HG03575 (cell line): ENCODE measurements at regions not wholly inside any gene's neighbourhood (a gene's known extent, or its start where the extent isn't known, plus 50 kb on each side); places are given as distances from the start of the nearest gene placed in this dataset.
"Not testable (repeated sequence)": the region's sequence is repeated elsewhere in the genome, so short reads cannot be mapped to it uniquely, and the experiment has no call there.

Source experiments
- ATAC-seq: cut with Tn5 transposase; IDR thresholded peaks from one replicate; pipeline ENCODE4 v1.9.1; 2021; ENCODE audit not compliant: unreplicated experiment, insufficient number of reproducible peaks, low FRiP score; ENCODE audit errors: extremely low read depth

DNA sequence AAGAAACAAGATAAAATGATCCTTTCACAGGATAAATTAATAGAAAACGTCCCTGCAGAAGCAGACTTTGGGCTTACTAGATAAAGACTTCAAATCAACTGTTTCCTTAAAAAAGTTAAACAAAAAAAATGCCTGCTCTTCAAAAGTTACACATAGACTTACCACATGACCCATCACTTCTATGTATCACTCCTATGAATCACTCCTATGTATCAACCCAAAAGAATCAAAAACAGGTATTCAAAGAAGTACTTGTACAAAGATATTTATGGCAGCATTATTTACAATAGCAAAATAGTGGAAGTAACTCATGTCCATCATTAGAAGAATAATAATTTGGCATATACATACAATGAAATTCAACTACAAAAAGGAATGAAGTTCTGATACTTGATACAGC, 56.3 kb upstream of the PRDM9 start:
- no peak for ATAC-seq

DNA sequence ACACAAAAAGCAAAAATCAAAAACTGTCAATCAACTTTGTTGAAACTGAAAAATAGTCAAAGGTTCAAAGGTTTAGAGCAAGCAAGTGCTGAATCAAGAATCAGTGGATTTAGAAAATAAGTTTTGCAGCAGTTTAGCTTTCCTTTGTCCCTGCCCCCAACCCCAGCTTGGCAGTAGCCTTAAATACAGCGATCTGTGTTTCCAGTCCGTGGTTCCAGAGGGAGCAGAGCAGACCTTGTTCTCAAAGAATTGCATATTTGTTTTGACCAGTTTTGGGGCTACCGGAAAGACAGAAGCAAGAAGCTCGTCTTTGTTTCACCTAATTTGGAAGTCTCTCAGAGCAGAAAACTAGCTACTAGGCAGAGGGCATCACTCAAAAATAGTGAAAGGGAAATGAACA, 57.2 kb upstream of the PRDM9 start:
- no peak for ATAC-seq

DNA sequence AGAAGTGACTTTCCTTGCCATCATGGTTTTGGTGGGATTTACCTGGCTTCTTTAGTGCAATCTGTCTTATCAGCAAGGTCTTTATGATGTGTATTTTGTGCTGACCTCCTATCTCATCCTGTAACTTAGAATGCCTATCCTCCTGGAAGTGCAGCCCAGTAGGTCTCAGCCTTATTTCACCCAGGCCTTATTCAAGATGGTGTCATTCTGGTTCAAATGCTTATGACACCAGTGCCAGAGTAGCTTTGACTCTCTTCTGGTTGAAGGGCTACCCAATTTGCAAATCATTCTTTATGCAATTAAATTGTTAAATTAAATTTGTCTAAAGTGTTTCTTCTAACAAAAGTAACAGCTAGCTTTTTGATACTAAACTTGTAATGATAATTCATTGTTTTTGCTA, 58.8 kb upstream of the PRDM9 start:
- no peak for ATAC-seq

DNA sequence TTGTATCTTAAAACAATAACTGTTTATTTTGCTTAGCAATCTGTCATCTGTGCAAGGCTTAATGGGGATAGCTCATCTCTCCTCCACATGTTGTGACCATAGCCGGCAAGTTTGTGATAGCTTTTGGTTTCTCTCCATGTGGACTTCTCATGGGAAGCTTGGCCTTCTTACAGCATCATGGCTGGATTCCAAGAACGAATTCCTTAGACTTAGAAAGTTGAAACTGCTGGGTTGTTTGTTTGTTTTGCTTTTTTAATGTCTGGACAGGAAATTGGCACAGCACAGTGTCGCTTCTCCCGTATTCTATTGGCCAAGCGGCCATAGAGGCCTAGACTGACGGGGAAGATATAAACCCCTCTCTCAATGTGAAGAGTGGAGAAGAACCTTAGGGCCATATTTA, 61.0 kb upstream of the PRDM9 start:
- no peak for ATAC-seq

DNA sequence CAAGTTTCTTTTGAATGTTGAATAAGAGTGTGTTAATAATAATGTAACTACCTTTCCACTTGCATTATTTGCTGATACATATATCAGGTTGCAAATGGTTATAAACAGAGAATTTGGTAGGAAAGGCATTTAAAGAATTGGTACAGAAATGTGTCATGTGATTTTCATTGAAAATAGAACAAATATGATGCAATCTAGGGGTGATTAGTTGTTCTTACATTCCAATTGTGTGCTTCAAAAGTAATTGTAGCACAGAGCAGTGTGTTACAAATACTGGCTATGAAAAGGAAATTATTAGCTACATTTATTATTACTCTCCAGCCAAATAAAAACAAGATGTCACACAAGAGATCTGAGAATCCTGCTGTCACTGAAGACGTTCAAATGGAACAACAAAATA, 61.8 kb upstream of the PRDM9 start:
- ATAC-seq: no peak

DNA sequence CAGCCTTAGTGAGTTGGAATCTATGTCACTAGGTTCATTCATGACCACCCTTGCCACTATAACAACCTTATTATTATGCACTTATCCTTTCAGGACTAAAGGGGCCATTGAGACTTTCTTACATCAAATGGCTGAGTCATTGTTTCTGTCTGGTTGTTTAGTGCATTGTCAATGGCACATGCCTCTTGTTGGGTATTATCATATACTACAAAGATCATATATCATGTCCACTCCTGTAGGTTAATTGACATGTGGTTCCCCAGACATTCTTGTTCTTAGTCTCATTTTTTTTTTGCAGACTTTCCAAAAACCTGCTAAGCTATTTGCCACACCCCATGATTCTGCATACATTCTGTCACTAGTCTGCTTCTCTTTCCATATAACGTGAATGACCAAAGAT, 66.7 kb upstream of the PRDM9 start:
- ATAC-seq: no peak

DNA sequence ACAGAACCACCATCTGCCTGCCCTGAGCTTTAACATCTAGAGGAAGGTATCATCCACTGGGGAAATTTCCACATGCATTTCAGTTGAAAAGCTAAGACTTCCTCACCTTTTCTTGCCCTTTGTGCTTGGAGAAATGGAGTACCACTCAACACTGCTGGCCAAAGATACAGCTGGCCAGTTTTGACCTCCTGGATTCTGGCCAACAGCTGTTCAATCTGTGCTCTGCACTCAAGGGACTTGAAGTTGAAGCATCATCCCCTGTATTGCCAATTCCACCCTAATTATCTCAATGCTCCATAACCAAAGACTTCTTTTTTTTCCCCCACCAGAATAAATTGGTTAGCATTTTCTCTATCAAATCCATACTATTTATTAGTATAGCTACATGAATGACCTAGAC, 70.4 kb upstream of the PRDM9 start:
- no peak for ATAC-seq

DNA sequence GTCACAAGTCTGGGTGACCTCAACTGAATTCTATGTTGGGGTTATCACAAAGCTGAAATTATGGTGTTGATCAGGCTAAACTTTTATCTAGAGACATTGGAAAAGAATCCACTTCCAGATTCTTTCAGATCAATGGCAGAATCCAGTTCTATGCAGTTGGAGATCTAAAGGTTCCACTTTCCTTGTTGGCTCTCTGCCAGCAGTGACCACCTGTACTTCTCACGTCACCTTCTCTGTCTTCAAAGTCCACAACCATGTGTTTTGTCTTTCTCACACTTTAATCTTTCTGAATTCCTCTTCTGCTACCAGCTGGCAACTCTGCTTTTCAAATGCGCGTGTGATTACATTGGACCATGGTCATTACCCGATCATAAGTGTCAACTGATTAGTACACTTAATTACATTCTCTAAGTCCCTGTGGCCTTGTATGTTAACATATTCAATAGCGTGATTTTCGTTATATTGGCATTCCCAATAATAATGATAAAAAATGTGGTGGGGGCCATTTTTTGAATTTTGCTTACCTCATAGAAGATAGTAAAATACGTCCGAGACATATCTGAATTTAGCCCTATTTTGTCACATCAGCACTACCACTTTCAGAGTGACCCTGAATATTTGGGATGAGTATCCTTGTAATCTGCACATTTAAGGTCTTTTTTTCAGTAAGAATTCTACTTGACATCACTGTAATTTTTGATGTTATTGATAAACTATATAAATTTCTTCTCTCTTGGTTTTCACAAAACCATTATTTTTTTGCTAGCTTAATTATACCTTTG, 73.7 kb upstream of the PRDM9 start:
- no peak for ATAC-seq

DNA sequence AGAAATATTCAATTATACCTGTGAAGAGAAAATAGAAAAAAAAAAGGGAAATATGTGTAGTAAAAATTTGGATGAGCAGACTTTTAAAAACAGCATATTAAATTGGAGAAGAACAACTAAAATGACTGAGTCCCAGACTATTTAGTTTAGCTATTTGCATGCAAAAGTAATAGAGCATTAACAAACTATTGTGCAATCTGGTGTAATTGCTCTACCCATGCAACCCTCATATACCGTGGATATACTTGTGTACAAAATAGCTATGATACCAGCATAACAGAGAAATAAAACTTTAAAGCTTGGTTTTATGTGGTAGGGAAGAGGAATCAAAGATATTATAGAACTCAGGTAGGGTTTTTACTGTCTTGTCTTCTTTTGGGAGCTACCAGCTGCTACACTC, 78.7 kb upstream of the PRDM9 start:
- ATAC-seq: no peak

DNA sequence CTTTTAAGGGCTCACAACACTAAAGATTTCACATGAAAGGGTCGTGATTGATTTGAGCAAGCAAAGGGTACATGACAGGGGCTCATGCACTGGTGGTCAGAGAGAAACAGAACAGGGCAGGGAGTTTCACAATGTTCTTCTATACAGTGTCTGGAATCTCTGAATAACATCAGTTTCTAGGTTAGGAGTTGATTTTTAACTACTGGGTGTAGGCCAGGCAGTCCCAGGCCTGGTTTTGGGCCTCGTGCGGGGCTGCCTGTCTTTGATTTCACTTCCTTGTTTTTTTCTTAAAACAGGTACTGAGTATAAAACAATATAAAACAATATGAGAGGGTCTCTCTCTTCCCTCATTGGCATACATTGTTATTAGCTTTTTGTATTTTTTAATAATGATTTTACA, 87.2 kb upstream of the PRDM9 start:
- ATAC-seq: not testable (repeated sequence)

DNA sequence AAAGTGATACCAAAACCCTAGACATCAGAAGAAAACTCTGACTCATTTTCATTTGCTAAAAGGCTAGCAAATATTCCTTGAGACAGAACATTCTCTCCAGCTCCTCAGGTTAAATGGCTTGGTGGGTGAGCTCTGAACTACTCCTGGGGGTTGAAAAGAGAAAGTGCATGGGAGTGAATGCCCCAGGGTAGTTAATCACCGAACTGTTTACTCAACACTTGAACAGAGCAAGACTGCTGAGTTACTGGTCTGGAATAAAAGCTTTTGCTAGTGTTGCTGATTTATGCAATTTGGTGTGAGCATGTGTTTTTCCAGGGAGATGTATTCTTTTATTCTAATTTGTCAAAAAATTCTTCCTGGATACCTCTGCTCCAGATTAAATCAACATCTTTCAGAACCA, 88.3 kb upstream of the PRDM9 start:
- ATAC-seq: no peak

DNA sequence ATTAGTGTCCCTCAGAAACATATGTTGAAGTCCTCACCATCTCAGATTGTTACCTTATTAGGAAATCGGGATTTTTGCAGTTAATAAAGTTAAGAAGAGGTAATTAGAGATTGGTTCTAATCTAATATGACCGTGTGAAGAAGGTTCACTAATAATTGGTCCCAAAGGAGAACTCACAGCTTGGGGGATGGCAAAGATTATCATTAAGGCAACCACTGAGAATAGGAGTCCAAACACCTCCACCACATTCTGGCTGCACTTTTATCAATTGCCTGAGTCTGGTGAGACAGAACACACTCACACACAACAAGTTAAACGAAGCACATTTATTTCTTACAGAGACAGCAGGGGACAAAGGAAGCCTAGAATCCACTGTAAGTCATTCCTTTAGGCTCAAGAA, 94.9 kb upstream of the PRDM9 start:
- no peak for ATAC-seq

DNA sequence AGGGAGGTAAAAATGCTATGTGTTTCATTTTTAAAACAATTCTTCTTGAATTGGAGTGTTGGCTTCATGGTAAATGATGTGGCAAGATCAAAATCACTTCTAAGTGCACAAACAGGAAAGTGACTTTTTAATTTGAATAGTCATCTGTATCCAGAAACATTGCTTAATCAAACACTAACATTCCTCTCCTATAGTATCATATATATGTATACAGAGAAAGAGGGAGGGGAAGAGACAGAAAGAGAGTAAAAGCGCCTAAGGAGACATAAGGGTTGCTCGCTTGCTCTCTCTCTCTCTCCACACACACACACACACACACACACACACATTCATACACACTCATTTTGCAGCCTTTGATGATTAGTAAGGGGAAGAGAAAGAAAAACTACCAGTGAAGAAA, 95.4 kb upstream of the PRDM9 start:
- no peak for ATAC-seq

DNA sequence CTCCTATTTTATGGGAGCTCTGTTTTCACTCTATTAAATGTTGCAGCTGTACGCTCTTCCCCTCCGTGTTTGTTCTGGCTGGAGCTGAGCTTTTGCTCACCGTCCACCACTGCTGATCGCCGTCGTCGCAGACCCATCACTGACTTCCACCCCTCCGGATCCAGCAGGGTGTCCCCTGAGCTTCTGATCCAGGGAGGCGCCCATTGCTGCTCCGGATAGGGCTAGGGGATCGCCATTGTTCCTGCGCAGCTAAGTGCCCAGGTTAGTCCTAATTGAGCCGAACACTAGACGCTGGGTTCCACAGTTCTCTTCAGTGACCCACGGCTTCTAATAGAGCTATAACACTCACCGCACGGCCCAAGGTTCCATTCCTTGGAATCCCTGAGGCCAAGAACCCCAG, 96.2 kb upstream of the PRDM9 start:
- no peak for ATAC-seq

DNA sequence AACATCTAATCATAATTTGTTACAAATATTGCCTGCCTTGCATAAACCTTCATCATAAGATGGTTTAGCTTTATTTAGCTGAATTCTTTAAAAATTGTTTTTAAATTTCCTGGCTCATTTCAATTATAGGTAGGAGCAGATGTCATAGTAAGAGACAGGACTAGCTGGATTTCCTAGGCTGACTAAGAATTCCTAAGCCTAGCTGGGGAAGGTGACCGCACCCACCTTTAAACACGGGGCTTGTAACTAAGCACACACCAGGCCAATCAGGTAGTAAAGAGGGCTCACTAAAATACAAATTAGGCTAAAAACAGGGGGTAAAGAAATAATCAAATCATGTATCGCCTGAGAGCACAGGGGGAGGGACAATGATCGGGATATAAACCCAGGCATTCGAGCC, 96.6 kb upstream of the PRDM9 start:
- ATAC-seq: not testable (repeated sequence)

DNA sequence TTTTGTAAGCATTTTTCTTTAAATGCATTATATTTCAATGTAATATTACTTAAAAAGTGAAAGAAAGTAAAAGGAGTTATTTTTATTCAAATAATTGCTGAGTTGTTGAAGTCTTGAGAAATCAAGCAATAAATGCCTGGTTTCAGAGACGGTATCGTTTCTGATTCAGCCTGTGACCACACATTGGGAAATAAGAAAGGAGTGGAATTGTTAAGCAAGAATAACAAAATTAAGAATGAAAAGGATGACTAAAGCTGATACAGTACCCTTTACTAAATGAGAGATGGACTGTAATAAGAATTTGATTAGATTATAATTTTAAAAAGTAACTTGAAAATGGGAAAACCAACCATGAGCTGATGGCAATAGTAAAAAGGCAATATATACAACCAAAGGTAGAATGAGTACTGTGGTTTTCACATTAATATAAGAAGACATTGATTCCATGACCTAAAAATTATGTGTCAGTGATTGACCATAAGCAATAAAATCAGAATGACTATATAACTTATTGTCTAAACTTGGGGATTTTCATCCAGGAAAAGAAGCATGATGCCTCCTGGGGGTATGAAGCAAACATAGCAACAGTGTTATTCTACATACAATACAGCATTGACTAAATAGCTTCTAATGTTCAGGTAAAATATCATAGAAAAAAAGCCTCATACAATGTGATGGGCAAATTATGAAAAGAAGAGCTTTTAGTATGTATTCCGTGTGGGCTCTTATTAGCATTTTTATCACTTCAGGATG, 101.9 kb upstream of the PRDM9 start:
- no peak for ATAC-seq

DNA sequence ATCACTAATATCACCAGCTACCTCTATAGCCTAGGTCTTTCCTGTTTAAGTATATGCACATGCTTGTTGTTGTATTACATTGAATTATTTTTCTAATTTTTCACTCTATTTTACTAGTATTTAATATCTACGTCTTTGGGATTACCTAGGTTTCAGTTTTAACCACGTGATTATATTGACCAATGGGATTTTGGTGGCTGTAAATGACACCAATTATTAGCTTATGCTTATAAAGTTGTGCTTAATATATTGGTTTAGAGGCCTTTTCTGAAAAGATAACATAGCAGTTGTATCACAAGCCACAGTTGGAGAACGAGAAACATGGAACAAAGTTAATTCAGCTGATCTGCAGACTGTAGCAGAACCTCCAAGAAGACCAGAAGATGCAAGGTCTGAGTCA, 104.8 kb upstream of the PRDM9 start:
- ATAC-seq: no peak

DNA sequence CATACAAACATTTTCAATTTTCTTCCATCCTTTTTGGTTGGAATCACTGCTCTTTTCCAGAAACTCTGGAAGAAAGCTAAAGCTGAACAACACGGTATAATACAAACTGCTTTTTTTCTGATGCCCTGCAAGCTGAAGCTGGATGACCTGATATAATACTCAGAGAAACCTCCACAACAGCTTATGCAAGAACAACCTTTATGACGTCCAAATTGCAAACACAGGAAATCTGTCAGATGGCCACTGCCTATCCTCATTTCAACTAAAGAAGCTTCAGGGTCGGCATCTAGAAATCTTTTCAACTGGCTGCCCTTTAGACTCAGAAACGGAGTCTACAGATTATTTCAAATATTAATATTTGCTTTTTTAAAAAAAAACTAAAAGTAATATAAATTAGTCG, 106.5 kb upstream of the PRDM9 start:
- no peak for ATAC-seq

DNA sequence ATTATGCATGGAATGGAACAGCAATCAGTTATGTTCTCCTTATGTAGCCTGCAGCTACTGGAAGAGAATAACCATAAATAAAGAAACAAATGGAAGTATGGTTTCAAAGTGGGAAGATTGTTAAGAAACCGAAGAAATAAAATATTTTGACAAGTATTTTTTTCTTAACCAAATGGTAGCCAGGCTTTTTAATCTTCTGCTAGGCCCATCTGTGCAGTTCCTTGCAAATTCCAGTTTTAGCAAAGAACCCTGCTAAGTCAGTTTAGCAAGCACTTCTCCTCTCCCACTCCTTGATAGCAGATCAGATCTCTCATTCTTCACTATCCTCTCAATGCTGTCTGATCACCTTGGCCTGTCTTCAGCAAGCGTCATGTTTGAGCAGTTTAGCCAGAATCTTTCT, 111.1 kb upstream of the PRDM9 start:
- ATAC-seq: no peak

DNA sequence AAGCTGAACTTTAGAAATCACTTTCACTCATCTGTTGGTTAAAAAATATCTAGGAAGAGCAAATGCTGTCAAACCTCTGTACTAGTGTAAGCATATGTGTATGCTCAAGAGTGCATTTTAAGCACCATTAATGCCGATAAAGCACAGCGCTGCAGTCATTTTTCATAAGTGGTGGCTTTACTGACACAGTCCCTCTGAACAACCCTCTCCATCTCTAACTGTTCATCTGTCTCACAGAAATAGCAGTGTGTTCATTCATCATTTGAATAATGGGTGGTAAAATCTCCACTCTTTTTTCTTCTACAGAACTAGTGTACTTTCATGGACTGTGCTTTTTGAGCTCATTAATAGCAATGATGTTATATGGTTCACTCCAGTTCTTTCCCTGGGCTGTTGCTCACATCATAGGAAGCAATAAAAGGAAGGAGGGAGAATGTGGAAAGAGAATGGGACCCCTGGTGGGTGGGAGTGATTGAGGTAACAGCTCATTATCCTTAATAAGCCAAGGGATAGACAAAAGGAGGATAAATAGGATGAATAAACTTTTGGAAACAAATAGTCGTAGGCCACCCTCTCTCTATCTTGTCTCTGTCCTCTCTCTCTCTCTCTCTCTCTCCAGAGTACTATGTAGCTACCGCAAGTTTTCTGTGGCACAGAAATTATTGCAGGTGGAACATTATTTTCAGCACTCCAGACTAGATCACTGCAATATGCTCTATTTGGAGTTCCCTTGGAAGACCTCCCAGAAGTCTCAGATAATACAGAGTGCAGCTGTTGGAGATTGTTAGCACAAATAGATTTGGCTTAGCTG, 117.9 kb upstream of the PRDM9 start:
- no peak for ATAC-seq
